Pancreas (tissue), 10 donors: ENCODE measurements at regions not wholly inside any gene's neighbourhood (a gene's known extent, or its start where the extent isn't known, plus 50 kb on each side); places are given as distances from the start of the nearest gene placed in this dataset.

Source experiments
- ATAC-seq, 4 donors: fragments of 200-7000 bp; cut with Tn5 transposase; one replicate each; pipeline versions ENCODE4 v1.8.0 to v1.9.1; 2020; ENCODE audit warnings: mild to moderate bottlenecking in 4 of 4, moderate library complexity in 4 of 4
- DNase-seq, 6 donors: peaks; one replicate each; pipeline ENCODE4 v3.0.0-alpha.2; 2020
- FAIRE-seq: peaks from 2 replicates; lab custom pipeline; 2012; peaks lifted over from hg19 to GRCh38; lab: Jason Lieb, UNC
- H3K27ac ChIP-seq, 4 donors: fragments of 200-600 bp; sonication (generic); 1 replicate in 3 of 4; 2 replicates in 1 of 4; pipeline versions ENCODE4 v1.5.0 to v1.8.0; 2020
- H3K27me3 ChIP-seq, 4 donors: fragments of 200-600 bp; one replicate each; pipeline ENCODE4 v1.8.0; 2021
- H3K36me3 ChIP-seq, 3 donors: fragments of 200-600 bp; sonication (generic) in 1 of 3; one replicate each; pipeline versions ENCODE4 v1.5.0 to v1.8.0; 2020 to 2021
- H3K4me1 ChIP-seq, 3 donors: fragments of 200-600 bp; one replicate each; pipeline ENCODE4 v1.8.0; 2021
- H3K4me3 ChIP-seq, 4 donors: fragments of 200-600 bp; sonication (generic) in 2 of 4; one replicate each; pipeline versions ENCODE4 v1.5.0 to v1.8.0; 2020 to 2021
- H3K9me3 ChIP-seq, 4 donors: fragments of 200-600 bp; one replicate each; pipeline ENCODE4 v1.8.0; 2021
- CTCF ChIP-seq, 4 donors: fragments of 200-600 bp; sonication (generic) in 3 of 4; IDR thresholded peaks; one replicate each; pipeline versions ENCODE4 v1.5.0 to v1.8.0; 2021; ENCODE audit warnings: antibody characterized with exemption in 4 of 4
- WGBS, 2 donors: extraction: QIAGEN DNeasy Blood & Tissue Kit; methylation state at CpG; one replicate each; pipeline ENCODE4 v1.1.7; 2013; 5-methylcytosine and 5-hydroxymethylcytosine counted together
- intact Hi-C, 3 donors: fragments of 100-400 bp; cut with DNase I; formaldehyde crosslinking; loops; one replicate each; pipeline versions ENCODE4 v1.11.1 to v1.14.2; 2022
- donor health status: healthy with polysubstance abuse.
- donor health status: DM: no; HTN: no; CAD: no; lungs with moderate emphysema.
- donor health status: DM: no; HTN: no; CAD: no.
- donor health status: control.
- donor health status: control.
- donor health status: Bipolar disorder and iron deficiency.
- donor health status: DM: yes; HTN: yes; CAD: no.
- donor health status: DM: no; HTN: no; CAD: no.
- donor health status: DM: no; HTN: no; CAD: no.
- donor health status: DM: yes; HTN: yes; CAD: no.

- ATAC-seq (no peak), FAIRE-seq (no peak), DNase-seq (no peak)
- WGBS, 2 donors: 75 to 92% methylated on average over 3 of the region's 3 CpGs
- H3K36me3 ChIP-seq: no peaks in the 10 kb centered on the region
- no peak overlapping the region for H3K27ac ChIP-seq
- intact Hi-C loops: no loop called here
- no peak for TF ChIP-seq CTCF (IDR thresholded peaks at IDR 0.05)
- H3K4me3 ChIP-seq: no peak overlapping the region
- H3K4me1 ChIP-seq: no peaks in the 10 kb centered on the region
- H3K27me3 ChIP-seq: no peaks in the 10 kb centered on the region
- H3K9me3 ChIP-seq: no peaks in the 10 kb centered on the region
These were observed 263.0 kb upstream of the RPL38 start for GRCh38 chr17:73940511-73940910.

- H3K9me3 ChIP-seq: no peaks in the 10 kb centered on the region
- H3K4me1 ChIP-seq: peaks cover 0 to 3% (median 0%) of the 10 kb centered on the region in 3 donors
- 88 to 91% methylated on average over 3 of the region's 3 CpGs for WGBS, 2 donors
- no peak for TF ChIP-seq CTCF (IDR thresholded peaks at IDR 0.05)
- no peak for FAIRE-seq
- H3K27me3 ChIP-seq: no peaks in the 10 kb centered on the region
- no peak overlapping the region for H3K27ac ChIP-seq
- DNase-seq: no peak
- no peaks in the 10 kb centered on the region for H3K36me3 ChIP-seq
- no peak overlapping the region for H3K4me3 ChIP-seq
- no peak for ATAC-seq
- intact Hi-C loops: no loop called here
These were observed 261.5 kb upstream of the RPL38 start for GRCh38 chr17:73941919-73942530.

GRCh38 chr17:73942703-73943415 lies 260.6 kb upstream of the RPL38 start:
- no peak for FAIRE-seq
- intact Hi-C loops: no loop called here

GRCh38 chr17:73943416-73944110 lies 259.9 kb upstream of the RPL38 start:
- H3K4me3 ChIP-seq: no peak overlapping the region
- no peaks in the 10 kb centered on the region for H3K9me3 ChIP-seq
- H3K27me3 ChIP-seq: no peaks in the 10 kb centered on the region
- no peak for ATAC-seq
- no peak for TF ChIP-seq CTCF (IDR thresholded peaks at IDR 0.05)
- DNase-seq: no peak
- no peak overlapping the region for H3K27ac ChIP-seq
- WGBS, 2 donors: 72 to 87% methylated on average over 7 of the region's 7 CpGs
- intact Hi-C loops: no loop called here
- H3K4me1 ChIP-seq: peaks cover 0 to 3% (median 0%) of the 10 kb centered on the region in 3 donors
- no peak for FAIRE-seq
- H3K36me3 ChIP-seq: no peaks in the 10 kb centered on the region

More at GRCh38 chr17:73942703-73943415, 260.6 kb upstream of the RPL38 start:
- Histone ChIP-seq H3K27ac (no peak overlapping the region), H3K27me3 (no peaks in the 10 kb centered on the region), H3K4me3 (no peak overlapping the region), H3K9me3 (no peaks in the 10 kb centered on the region), H3K36me3 (no peaks in the 10 kb centered on the region), H3K4me1 (peaks cover 0 to 3% (median 0%) of the 10 kb centered on the region in 3 donors)
- no peak for TF ChIP-seq CTCF (IDR thresholded peaks at IDR 0.05)
- DNase-seq (no peak), ATAC-seq (no peak)
- WGBS, 2 donors: 93% methylated on average over 7 of the region's 7 CpGs
